NCI-H524 (cell line): ENCODE measurements at regions not wholly inside any gene's neighbourhood (a gene's known extent, or its start where the extent isn't known, plus 50 kb on each side); places are given as distances from the start of the nearest gene placed in this dataset.

Experiments used
- DNase-seq, 2 experiments: peaks; one replicate each; lab custom pipeline; 2025; lab: John Stamatoyannopoulos, UW

DNA sequence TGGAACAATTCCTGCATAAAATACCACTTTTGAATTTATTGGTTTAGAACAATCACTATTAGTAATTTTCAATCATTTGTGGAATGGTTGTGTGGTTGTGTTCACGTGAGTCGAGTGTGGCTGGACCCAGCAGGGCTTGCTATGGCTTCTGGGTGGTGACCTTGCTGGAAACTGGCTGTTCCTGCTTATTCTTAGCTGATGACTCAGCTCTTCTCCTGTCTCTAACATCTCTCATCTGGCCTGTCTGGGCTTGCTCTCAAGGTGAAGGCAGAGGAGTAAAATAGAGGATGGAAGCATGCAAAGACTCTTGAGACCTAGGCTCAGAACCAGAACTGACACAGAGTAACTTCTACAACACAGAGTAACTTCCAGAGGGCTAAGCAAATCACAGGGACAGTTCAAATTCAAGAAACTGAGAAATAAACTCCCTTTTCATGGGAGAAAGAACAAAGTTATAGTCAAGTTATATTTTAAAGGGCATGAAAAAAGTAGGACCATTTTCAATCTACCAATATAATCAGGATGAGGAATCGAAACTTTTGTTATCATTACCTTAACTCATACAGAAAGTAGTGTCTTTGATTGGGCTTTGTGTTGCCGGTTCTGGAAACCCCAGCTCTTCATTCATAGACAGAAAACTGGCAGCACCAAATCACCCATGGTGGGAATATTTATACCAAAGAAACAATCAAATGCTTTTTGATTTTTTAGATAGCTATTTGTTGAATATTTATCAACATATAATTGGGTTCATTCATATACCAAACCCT, 665.1 kb downstream of the CDH18 start:
- peak in 1 of 2 experiments; percentile 14 for DNase-seq

DNA sequence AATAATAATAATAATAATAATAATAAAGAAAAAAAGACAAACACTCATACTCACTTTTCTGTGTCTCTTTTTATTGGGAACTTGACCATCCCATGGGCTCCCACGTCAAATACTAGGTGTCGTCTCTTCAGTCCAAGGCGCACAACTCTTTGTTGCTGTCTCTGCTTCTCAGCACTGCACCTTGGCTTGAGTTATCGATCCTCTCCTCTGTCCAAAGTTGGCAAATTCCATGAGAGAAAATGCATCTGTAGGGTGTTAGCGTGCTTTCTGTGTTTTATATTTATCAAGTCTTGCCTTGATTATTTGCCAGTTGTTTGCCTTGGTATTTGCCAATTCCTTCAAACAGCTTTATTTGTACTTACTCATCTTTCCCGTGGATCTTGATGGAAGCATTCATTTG, 653.7 kb downstream of the CDH18 start:
- DNase-seq: no peak

DNA sequence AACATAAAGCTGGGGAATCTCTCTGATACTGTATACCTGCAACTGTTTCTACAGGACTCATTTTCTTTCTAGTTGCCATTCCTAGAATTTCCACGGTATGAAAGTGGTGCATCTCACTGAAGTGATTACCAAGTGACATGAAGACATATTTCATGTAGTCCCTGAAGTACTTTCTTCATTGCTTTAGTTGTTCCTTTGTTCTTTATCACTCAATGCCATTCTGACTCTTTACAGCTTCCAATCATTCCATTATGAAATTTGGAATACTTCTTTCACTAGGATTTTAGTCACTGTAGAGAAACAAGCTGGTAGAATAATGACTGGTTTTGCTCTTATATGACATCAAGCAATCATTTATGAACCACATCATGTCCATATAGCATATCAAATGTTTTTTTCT, 645.1 kb downstream of the CDH18 start:
- no peak for DNase-seq

DNA sequence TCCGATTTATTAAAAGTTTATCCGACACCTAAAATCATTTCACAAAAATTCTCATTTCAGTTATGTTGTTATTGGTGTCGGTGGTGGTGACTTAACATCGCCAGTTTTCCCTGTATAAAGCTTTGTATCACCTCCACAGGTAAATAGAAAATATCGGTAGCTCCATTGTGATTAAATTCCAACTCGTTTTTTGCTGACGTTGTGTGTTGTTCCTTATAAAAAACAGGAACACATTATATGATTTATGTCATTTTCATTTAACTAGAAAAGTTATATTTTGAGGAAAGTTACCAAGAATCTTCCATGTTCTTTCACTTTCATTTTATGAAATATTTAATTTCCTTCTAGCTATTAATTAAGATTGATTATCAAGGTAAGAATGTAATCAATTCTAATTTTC, 635.9 kb downstream of the CDH18 start:
- no peak for DNase-seq

DNA sequence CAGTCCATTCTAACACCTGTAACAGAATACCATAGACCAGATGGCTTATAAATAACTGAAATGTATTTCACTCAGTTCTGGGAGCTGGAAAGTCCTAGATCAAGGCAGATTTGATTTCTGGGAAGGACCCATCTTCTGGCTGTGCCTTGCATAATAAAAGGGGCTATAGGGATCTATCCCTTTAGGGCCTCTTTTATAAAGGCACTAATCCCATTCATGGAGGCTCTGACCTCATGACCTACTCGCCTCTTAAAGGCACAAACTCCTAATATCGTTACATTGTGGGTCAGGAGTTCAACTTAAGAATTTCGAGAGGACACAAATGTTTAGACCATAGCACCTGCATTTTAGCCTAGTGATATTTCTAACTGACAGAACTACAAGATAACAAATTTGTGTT, 619.0 kb downstream of the CDH18 start:
- peak; percentile 35 to 78 for DNase-seq

DNA sequence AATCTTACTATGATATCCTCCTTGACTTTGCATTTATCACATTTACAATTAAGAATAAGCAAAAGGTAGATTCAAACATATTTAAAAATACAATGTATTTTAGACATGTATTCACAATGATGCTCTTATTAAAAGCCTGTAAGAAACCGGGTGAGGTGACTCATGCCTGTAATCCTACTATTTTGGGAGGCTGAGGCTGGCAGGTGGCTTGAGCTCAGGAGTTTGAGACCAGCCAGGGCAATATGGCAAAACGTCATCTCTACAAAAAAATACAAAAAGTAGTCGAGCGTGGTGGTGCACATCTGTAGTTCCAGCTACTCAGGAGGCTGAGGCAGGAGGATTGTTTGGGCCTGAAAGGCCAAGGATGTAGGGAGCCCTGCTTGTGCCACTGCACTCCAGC, 618.4 kb downstream of the CDH18 start:
- no peak for DNase-seq

DNA sequence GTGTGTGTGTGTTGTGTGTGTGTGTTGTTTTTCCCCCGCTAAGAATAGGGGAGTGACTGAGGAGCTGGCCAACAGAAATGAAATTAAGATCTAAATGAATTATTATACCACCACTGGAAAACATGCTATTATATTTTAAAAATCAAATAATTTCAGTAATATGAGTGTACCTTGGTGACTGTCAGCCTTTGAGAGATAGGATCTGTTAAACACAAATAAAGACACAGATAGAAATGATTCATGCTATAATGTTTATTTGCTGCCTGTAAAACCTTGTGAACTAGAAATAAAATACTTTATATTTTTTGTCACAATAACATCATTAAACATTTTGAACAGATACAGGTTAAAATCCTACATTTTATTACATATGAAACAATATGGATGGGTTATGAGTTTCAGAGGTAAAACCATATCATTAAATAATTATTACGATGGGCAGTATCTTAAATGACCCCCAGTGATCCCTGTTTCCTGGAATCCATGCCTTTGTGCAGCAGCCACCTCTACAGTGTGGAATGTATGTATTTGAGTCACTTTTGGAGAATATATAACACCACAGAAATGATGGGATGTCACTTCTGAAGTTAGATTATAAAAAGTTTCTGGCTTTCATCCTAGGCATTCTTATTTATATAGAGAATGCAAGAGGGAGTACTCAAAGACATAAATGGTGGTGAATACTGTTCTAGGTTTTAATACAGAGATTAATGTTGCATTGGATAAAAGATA, 617.2 kb downstream of the CDH18 start:
- DNase-seq: no peak

DNA sequence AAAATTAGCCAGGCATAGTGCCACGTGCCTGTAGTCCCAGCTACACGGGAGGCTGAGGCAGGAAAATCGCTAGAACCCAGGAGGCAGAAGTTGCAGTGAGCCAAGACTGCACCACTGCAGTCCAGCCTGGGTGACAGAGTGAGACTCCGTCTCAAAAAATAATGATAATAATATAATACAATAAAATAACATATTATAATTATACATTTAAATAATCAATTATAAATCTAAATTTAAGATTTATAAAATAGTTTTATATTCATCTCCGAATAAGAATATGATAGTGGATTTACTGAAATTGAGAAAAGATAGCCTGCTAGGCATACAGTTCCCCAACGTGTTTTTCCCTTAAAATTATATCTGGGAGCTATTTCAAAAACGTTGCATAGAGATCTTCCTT, 599.6 kb downstream of the CDH18 start:
- DNase-seq: no peak

DNA sequence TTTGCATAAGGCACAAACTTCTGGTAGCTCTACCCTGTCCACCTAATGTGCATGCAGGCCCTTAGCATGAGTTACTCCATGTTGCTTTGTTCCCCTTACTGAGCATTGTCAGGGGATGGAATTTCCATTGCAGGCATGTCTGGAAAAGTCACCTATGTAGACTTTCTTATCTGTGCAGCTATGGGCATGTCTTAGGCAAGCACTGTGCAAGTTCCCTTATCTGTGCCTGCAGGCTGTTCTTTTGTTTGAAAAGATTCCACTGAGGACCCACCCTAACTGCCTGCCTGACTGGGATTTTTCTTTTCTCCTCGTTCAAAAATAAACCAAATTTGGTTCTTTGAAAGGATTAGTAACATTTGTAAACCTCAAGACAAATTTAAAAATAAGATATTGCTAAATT, 587.0 kb downstream of the CDH18 start:
- DNase-seq: no peak

DNA sequence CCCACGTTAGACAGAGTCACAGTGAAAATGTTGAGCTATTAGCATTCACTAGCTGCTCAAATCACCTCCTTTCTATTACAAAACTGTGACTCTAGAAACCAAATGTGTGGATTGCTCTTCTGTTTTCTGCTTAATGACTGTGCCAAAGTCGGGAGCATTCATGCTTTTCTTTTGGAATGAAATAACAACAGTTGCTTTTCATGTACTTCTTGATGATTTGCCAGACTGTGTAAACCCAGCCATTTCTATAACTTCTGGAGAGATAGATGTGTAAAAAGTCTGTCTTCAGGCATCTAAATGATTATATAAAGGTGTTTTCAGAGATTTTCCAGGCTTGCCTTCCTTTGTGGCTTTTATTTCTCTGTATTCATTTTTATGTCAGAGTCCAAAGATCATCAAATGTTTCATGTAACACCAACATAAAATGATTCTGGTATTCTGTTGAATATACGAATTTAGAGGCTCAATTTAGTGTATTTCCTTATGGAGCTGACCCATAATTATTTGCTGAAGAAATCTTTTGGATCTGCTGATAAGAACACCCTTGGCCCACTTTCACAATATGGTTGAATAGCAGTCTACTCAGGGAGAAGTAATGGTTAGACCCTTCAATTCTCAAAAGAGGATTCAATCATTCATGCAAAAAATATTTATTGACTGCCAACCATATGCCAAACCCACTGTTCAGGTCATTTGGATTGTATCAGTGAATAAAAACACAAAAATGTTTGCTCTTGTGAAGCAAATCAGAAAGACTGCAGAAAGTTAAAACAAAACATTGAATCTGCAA, 581.2 kb downstream of the CDH18 start:
- DNase-seq: no peak

DNA sequence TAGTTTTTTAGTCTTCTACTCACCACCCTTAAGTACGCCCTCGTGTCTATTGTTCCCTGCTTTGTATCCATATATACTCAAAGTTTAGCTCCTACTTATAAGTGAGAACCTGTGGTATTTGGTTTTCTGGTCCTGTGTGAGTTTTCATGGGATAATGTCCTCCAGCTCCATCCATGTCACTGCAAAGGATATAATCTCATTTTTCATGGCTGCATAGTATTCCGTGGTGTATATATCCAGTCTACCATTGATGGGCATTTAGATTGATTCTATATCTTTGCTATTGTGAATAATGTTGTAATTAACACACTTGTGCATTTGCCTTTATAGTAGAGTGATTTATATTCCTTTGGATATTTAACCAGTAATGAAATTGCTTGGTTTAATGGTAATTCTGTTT, 579.9 kb downstream of the CDH18 start:
- DNase-seq: no peak

DNA sequence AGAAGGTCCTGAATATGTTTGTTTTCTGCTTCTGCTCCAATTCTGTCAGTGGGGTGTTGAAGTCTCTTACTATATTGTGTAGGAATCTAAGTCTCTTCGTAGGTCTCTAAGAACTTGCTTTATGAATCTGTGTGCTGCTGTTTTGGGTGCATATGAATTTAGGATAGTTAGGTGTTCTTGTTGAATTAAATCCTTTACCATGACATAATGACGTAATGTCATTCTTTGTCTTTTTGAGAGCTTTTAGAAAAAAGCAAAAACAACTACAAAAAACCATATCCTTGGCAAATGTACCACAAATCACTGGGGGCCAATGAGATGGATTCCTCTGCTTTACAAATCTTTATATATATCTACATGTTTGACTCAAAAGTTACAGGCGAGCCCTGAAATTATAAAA, 576.1 kb downstream of the CDH18 start:
- DNase-seq: no peak
